Prostate gland (tissue), 2 donors: ENCODE measurements at regions not wholly inside any gene's neighbourhood (a gene's known extent, or its start where the extent isn't known, plus 50 kb on each side); places are given as distances from the start of the nearest gene placed in this dataset.

Experiments
- DNase-seq: peaks from one replicate; pipeline ENCODE4 v3.0.0-alpha.2; 2019; ENCODE audit warnings: low spot score
- H3K27ac ChIP-seq, 2 donors: fragments of 200-600 bp; sonication (generic); 2 replicates each; pipeline ENCODE4 v1.5.1; 2017 to 2019
- H3K27me3 ChIP-seq: fragments of 200-600 bp; sonication (generic); replicated peaks from 2 replicates; pipeline ENCODE4 v1.5.1; 2019; ENCODE audit not compliant: insufficient read depth
- H3K36me3 ChIP-seq, 2 donors: fragments of 200-600 bp; sonication (generic); 1 replicate in 1 of 2; 2 replicates in 1 of 2; pipeline versions ENCODE4 v1.5.1 to v1.8.1; 2017 to 2019
- H3K4me1 ChIP-seq: fragments of 200-600 bp; sonication (generic); replicated peaks from 2 replicates; pipeline ENCODE4 v1.5.1; 2019
- H3K4me3 ChIP-seq, 2 donors: fragments of 200-600 bp; sonication (generic); 2 replicates each; pipeline ENCODE4 v1.5.1; 2017 to 2019
- H3K9me3 ChIP-seq: fragments of 200-600 bp; sonication (generic); 2 replicates; pipeline ENCODE4 v1.5.1; 2017
- POLR2A ChIP-seq: fragments of 450-650 bp; IDR thresholded peaks from one replicate; pipeline ENCODE4 v1.6.1; 2016; ENCODE audit warnings: antibody characterized with exemption, mild to moderate bottlenecking
- POLR2AphosphoS5 ChIP-seq: sonication (generic); formaldehyde crosslinking; IDR thresholded peaks from one replicate; pipeline ENCODE4 v1.6.1; 2017; ENCODE audit warnings: antibody characterized with exemption
- WGBS: methylation state at CpG from one replicate; pipeline ENCODE4 v1.1.5; 2018; 5-methylcytosine and 5-hydroxymethylcytosine counted together
- intact Hi-C: fragments of 100-400 bp; cut with DNase I; formaldehyde crosslinking; loops from one replicate; pipeline ENCODE4 v1.14.2; 2022
- TF ChIP-seq, protein P1 (sequence below), 4 experiments: fragments of 200-600 bp in 2 of 4; fragments of 450-650 bp in 2 of 4; sonication (generic) in 2 of 4; IDR thresholded peaks; 1 replicate in 3 of 4; 2 replicates in 1 of 4; pipeline ENCODE4 v1.5.1; 2016 to 2019; ENCODE audit warnings: antibody characterized with exemption in 4 of 4, mild to moderate bottlenecking in 2 of 4, moderate library complexity in 2 of 4

DNA sequence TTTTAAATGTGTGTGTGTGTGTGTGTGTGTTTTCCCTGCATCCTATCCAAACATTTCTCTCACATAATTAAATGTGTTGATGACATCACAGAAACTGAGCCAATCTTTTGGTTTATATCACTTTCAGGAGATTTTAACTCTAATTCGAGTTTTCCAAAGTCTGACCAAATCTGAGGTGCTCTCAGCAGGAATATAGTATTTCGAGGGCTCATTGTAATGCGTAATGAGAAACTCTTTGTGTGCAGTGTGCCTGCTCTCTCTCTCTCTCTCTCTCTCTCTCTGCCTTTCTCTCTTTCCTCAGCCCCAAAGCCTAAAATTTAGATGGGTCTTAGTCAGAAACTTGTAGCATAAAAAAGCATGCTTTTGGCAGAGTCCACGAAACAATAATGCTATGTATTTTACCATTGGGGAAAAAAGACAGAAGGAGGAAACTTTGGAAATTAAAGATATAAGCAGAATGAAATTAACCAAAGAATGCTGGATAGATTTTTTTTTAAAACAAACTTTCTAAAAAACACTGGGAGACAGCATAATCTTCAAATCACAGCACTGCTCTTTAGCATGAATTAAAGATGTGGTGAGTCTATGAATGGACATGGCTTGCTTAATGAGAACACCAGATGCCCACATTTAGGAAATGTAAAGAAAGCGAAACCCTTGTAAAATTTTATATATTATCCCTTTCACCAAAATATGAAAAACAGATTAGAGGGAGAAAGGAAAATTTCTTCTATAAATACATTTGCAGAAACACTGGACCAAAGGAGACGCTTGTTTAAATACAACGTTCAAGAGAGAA, 206.8 kb upstream of the HABP2 start:
- intact Hi-C loops: no loop called here
- Histone ChIP-seq H3K36me3 (no peaks in the 10 kb centered on the region), H3K4me1 (no peaks in the 10 kb centered on the region), H3K9me3 (no peaks in the 10 kb centered on the region), H3K27ac (no peak overlapping the region), H3K4me3 (no peak overlapping the region), H3K27me3 (no peaks in the 10 kb centered on the region)
- TF ChIP-seq, protein P1, sequence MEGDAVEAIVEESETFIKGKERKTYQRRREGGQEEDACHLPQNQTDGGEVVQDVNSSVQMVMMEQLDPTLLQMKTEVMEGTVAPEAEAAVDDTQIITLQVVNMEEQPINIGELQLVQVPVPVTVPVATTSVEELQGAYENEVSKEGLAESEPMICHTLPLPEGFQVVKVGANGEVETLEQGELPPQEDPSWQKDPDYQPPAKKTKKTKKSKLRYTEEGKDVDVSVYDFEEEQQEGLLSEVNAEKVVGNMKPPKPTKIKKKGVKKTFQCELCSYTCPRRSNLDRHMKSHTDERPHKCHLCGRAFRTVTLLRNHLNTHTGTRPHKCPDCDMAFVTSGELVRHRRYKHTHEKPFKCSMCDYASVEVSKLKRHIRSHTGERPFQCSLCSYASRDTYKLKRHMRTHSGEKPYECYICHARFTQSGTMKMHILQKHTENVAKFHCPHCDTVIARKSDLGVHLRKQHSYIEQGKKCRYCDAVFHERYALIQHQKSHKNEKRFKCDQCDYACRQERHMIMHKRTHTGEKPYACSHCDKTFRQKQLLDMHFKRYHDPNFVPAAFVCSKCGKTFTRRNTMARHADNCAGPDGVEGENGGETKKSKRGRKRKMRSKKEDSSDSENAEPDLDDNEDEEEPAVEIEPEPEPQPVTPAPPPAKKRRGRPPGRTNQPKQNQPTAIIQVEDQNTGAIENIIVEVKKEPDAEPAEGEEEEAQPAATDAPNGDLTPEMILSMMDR (IDR thresholded peaks at IDR 0.05): no peak
- TF ChIP-seq POLR2AphosphoS5: no peak
- TF ChIP-seq POLR2A: no peak
- DNase-seq: no peak
- 55% methylated on average over 7 of the region's 7 CpGs for WGBS

- DNase-seq: peak; percentile 63
- H3K4me1 ChIP-seq: no peaks in the 10 kb centered on the region
- no peaks in the 10 kb centered on the region for H3K9me3 ChIP-seq
- H3K27me3 ChIP-seq: no peaks in the 10 kb centered on the region
- no peak overlapping the region for H3K4me3 ChIP-seq
- WGBS: 27% methylated on average over 4 of the region's 4 CpGs
- no peak overlapping the region for H3K27ac ChIP-seq
- intact Hi-C loops: no loop called here
- TF ChIP-seq POLR2AphosphoS5: peak; percentile 24
- TF ChIP-seq, protein P1 (IDR thresholded peaks at IDR 0.05): no peak
- no peaks in the 10 kb centered on the region for H3K36me3 ChIP-seq
Observed at GRCh38 chr10:113347508-113347907, 205.3 kb upstream of the HABP2 start.

DNA sequence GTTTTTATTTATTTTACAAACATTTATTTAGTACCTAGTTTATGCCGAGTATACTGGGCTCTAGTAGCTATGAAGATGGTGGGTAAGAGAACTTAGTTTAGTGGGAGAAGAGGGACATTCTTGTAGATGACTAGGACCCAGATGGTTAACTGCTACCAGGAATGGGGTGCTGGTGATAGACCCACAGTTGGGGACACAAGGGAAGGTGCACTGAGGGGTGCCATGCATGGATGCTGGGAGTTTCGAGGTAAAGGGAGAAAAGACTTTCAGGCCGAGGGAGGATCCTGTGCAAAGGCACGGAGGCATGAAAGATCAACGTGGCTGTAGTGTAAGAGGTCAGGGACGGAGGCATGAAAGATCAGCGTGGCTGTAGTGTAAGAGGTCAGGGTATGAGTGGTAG, 204.2 kb upstream of the HABP2 start:
- no peak for DNase-seq
- intact Hi-C loops: no loop called here
- 93% methylated on average over 7 of the region's 7 CpGs for WGBS

GRCh38 chr10:113350311-113351040, 202.4 kb upstream of the HABP2 start:
- H3K4me3 ChIP-seq: no peak overlapping the region
- no peaks in the 10 kb centered on the region for H3K27me3 ChIP-seq
- no peaks in the 10 kb centered on the region for H3K9me3 ChIP-seq
- no peaks in the 10 kb centered on the region for H3K4me1 ChIP-seq
- TF ChIP-seq, protein P1 (IDR thresholded peaks at IDR 0.05): no peak
- TF ChIP-seq POLR2AphosphoS5 (no peak), POLR2A (no peak)
- intact Hi-C loops: loop anchor here (10.0 kb wide), 1 partner anchor 396 kb away; the partner anchor contains the start of gene TCF7L2
- 76% methylated on average over 11 of the region's 11 CpGs for WGBS
- H3K36me3 ChIP-seq: no peaks in the 10 kb centered on the region
- no peak overlapping the region for H3K27ac ChIP-seq
- DNase-seq: no peak

More for the DNA sequence above, 204.2 kb upstream of the HABP2 start:
- TF ChIP-seq, protein P1 (IDR thresholded peaks at IDR 0.05): no peak
- TF ChIP-seq POLR2AphosphoS5 (no peak), POLR2A (no peak)
- Histone ChIP-seq H3K27ac (no peak overlapping the region), H3K4me3 (no peak overlapping the region), H3K9me3 (no peaks in the 10 kb centered on the region), H3K36me3 (no peaks in the 10 kb centered on the region), H3K4me1 (no peaks in the 10 kb centered on the region), H3K27me3 (no peaks in the 10 kb centered on the region)
